HG02610 (cell line): ENCODE measurements at regions not wholly inside any gene's neighbourhood (a gene's known extent, or its start where the extent isn't known, plus 50 kb on each side); places are given as distances from the start of the nearest gene placed in this dataset.
A peak's percentile ranks its signal among the peaks of the same experiment; 100 is the strongest.
"Not testable (repeated sequence)": the region's sequence is repeated elsewhere in the genome, so short reads cannot be mapped to it uniquely, and the experiment has no call there.

Source experiments
- ATAC-seq: cut with Tn5 transposase; IDR thresholded peaks from one replicate; pipeline ENCODE4 v1.9.1; 2021; ENCODE audit warnings: mild to moderate bottlenecking, moderate library complexity; ENCODE audit not compliant: unreplicated experiment

- ATAC-seq = no peak
Measured at GRCh38 chr4:183814461-183814860, 90.6 kb upstream of the STOX2 start.

DNA sequence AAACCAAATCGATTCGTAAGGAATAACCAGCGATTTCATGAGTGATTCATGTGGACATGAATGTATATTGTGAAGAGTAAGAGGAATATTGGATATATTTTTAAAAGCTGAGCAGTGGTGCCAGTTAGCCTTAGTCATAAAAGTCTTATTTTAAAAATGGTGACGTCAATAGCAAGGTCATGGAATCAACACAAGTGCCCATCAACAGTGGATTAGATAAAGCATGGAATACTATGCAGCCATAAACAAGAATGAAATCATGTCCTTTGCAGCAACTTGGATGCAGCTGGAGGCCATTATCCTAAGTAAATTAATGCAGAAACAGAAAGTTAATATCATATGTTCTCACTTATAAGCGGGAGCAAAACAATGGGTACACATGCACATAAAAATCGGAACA is 89.0 kb upstream of the STOX2 start:
- ATAC-seq = no peak

DNA sequence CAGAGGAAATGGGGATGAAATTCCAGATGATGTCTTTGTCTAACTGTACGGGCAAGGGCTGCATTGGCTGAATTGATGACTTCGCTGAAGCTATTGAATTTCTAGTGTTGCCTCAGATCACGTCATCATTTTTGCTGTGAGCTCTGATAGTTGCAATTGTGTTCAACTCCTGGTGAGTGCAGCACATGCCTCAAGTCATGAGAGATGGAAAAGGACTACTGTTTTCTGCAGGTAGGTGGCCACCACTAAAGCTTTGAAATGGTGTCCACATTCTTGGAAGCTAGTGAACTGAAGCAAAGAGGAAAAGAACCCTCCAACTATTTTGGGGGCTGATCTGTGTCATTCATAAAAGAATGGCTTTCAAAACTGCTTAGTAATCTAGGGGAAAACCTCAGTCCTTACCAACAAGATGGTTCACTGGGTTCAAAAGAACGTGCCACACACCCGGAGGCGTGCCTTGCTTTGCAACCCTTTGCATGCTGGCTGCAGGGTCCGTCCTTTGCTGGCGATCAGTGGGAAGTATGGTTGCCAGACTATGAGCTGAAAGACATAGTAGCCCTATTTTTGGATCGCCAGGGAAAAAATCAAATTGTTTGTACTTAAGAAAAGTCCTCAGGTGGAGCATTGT is 88.1 kb upstream of the STOX2 start:
- ATAC-seq = no peak

DNA sequence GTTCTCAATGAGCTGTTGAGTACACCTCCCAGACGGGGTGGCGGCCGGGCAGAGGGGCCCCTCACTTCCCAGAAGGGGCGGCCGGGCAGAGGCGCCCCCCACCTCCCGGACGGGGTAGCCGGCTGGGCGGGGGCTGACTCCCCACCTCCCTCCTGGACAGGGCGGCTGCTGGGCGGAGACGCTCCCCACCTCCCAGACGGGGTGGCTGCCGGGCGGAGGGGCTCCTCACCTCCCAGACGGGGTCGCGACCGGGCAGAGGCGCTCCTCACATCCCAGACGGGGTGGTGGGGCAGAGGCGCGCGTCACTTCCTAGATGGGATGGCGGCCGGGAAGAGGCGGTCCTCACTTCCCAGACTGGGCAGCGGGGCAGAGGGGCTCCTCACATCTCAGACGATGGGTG is 86.5 kb upstream of the STOX2 start:
- not testable (repeated sequence) for ATAC-seq

DNA sequence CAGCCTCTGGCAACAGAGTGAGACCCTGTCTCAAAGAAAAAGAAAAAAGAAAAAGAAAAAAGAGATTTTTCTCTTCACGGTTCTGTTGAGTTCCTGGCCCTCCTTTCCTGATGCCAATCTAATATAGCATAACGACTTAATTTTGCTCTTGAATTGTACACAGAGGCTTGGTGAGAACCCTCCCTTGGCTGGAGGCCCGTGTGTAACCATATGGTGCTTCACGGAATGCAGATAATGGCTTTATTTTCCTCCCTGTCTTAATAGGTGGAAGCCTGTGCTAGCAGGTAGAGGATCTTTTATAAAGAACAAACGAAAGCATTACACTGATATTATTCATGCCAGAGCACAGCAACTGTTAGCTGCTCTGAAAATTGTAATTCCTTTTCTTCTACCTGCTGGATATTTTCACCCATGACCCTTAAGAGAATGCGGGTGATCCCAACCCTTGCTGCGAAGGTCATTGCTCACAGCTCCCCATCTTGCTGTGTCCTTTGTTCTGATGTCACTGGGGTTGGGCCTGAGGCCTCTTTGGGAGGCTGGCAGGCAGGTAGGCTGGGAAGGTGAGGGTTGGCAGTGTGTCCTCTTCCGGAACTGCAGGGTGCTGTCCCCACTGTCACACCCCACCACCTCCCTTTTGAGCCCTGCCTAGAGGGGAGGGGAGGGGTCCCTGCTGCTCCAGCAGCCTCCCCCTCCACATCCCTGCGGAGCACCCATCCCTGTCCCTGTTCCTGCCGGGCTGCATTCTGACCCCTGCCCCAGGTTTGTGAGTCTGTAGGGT is 83.8 kb upstream of the STOX2 start:
- no peak for ATAC-seq

- ATAC-seq = no peak
Measured at GRCh38 chr4:183823434-183823833, 81.7 kb upstream of the STOX2 start.

DNA sequence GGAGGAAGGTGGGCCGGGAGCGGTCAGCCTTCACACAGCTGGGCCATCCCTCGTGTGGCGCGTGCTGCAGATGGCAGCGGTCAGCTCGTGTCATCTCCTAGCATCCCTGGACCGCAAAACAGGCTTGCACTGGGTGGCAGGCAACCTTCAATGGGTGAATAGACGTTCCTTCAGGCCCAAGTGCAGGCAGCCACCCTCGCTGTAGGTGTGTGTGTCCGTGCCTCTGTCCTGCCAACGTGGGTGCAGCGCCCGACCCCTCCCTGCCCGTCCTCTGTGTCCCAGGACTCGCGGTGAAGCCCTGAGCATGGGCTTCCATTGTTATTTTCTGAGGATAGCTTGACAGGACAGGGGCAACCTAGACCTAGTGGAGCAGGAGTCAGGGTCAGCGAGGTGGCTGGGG is 79.8 kb upstream of the STOX2 start:
- ATAC-seq = no peak

DNA sequence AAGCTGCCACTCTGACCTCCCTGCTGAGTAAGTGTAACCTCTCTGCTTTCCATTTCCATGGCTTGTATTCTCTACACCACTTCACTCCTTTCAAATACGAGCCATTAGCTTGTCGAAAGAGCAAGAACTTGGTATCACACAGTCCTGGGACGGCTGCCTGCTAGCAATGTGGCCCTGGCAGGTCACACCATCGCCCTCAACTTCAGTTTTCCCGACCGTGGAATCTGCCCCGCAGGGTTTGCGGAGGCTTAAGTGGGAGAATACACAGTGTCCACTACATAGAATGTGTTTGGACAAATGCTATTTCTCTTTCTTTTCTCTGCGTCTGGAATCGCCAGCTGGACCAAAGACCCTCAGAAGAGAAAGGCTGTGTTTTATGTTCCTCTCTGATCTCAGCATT is 78.6 kb upstream of the STOX2 start:
- no peak for ATAC-seq

DNA sequence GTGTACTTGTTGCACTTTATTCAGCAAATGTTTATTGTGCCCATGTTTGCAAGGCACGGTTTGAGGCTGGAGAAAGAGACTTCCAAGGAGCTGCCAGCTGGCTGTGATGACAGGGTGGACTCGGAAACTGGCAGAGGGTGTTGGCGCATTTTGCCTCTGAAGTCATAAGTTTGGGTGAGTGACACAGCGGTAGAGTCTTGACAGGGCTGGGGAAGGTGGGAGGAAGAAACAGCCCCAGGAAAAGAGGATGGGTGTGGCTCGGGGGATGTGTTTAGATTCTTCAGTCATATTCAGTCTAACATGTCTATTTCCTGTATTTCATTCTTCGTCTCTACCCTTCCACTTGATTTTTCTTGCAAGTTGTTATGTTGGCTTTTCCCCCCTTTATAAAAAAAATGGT is 77.0 kb upstream of the STOX2 start:
- ATAC-seq = no peak

DNA sequence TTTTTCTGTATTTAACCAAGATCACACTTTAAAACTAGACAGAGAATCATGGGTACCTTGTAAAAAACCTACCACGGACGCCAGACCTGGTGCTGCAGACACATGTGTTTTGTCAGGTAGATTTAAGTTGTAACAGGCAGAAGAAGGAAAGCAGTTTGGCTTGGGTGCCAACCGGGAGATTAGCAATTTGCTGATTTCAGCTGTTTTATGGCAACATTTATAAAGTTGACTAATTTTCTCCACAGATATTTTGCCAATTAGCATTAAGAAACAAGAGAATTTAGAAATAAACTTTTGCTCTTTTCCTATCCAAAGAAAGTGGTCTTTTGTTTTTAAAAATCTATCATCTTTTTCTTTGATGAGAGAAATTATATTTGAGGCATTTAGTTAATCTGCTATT is 76.3 kb upstream of the STOX2 start:
- no peak for ATAC-seq

DNA sequence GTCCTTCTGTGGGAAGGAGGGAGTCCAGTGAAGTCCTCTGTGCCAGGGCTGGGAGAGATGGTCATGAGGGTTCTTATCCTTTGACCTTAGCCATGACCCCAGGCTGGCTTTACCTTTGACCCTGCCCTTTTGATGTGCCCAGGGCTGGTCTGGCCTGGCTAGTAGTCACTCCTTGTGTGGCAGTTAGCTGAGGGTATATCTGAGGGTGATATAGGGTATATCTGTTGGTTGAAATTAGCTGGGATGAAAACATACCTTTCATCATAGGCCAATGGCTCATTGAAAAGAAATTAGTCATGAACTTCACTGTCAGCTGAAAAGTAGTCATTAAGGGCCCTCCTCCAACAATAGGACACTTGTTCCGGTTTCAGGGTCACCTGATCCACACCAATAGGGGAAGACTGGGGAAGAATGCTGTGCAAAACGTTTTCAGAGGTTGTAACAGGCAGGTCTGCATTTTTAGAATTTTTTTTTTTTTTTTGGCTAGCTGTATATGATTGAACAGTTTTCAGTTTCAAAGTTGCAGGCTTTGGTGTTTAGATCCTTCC is 74.6 kb upstream of the STOX2 start:
- no peak for ATAC-seq

DNA sequence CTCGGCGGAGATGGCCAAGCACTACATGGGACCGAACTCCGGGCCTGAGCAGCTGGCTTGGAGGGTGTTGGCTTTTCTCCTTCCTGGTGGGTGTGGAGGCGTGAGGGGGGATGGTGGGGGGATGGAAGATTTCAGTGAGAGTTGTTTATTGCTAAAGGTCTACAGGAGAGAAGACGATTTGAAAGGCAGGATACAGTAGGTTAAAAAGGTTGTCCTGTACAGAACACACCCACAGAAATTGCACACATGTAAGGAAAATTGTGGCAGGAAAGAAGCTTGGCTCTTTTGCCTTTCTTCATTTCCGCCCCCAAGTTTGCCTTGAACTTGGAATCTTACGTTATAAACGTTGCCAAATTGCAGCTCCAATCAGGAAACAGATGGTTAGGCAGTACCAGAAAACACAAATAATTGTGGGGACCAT is 74.1 kb upstream of the STOX2 start:
- ATAC-seq = no peak

- no peak for ATAC-seq
Measured at GRCh38 chr4:183831683-183832082, 73.4 kb upstream of the STOX2 start.

GRCh38 chr4:183832776-183833450 is 72.2 kb upstream of the STOX2 start:
- no peak for ATAC-seq

- no peak for ATAC-seq
Measured at GRCh38 chr4:183834252-183834651, 70.9 kb upstream of the STOX2 start.

DNA sequence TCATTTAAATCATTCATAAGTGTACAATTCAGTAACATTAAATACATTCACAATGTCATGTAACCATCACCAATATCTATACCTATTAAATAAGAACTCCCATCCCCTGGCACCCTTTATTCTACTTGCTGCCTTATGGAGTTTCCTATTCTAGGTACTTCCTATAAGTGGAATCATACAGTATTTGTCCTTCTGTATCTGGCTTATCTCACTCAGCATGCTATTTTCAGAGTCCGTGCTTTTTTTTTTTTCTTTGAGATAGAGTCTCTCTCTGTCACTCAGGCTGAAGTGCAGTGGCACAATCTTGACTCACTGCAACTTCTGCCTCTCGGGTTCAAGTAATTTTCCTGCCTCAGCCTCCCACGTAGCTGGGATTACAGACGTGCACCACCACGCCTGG is 67.9 kb upstream of the STOX2 start:
- no peak for ATAC-seq

- ATAC-seq = no peak
Measured at GRCh38 chr4:183838987-183839712, 66.0 kb upstream of the STOX2 start.

- ATAC-seq = peak; percentile 72
Measured at GRCh38 chr4:183840311-183840710, 64.8 kb upstream of the STOX2 start.

- ATAC-seq = no peak
Measured at GRCh38 chr4:183841001-183841400, 64.1 kb upstream of the STOX2 start.

GRCh38 chr4:183842129-183842528 is 63.0 kb upstream of the STOX2 start:
- ATAC-seq = no peak

GRCh38 chr4:183843248-183843671 is 61.8 kb upstream of the STOX2 start:
- no peak for ATAC-seq
